Neural cell (in vitro differentiated cells): ENCODE measurements at regions not wholly inside any gene's neighbourhood (a gene's known extent, or its start where the extent isn't known, plus 50 kb on each side); places are given as distances from the start of the nearest gene placed in this dataset.
A peak's percentile ranks its signal among the peaks of the same experiment; 100 is the strongest.

Experiments used
- H2AFZ ChIP-seq: fragments of 200-600, 300-800 bp; sonication (generic), shearing (Covaris generic); 2 replicates; pipeline ENCODE4 v1.6.0; 2014; ENCODE audit warnings: low read depth, mild to moderate bottlenecking, antibody characterized with exemption, low read length, moderate library complexity
- H3F3A ChIP-seq: fragments of 200-600 bp; shearing (Covaris generic); 2 replicates; pipeline ENCODE4 v1.6.1; 2016; ENCODE audit warnings: mild to moderate bottlenecking, moderate library complexity, mixed read lengths, antibody characterized with exemption, low read length; ENCODE audit not compliant: insufficient read depth, poor library complexity, severe bottlenecking
- H3K27ac ChIP-seq: fragments of 200-600, 300-800 bp; sonication (generic), shearing (Covaris generic); 2 replicates; pipeline ENCODE4 v1.5.1; 2014; ENCODE audit warnings: mild to moderate bottlenecking, low read length, moderate library complexity
- H3K27me3 ChIP-seq: fragments of 300-800, 200-600 bp; sonication (generic), shearing (Covaris generic); 2 replicates; pipeline ENCODE4 v1.6.0; 2014; ENCODE audit warnings: mild to moderate bottlenecking, low read depth, low read length, moderate library complexity; ENCODE audit not compliant: insufficient read depth
- H3K36me3 ChIP-seq: fragments of 300-800, 200-600 bp; sonication (generic), shearing (Covaris generic); 2 replicates; pipeline ENCODE4 v1.5.1; 2014; ENCODE audit warnings: mild to moderate bottlenecking, antibody characterized with exemption, low read length, moderate library complexity; ENCODE audit not compliant: insufficient read depth
- H3K4me2 ChIP-seq: fragments of 300-800, 200-600 bp; sonication (generic), shearing (Covaris generic); 2 replicates; pipeline ENCODE4 v1.6.0; 2014; ENCODE audit warnings: mild to moderate bottlenecking, low read length
- H3K4me3 ChIP-seq: fragments of 300-800, 200-600 bp; sonication (generic), shearing (Covaris generic); 2 replicates; pipeline ENCODE4 v1.5.1; 2014; ENCODE audit warnings: mild to moderate bottlenecking, low read length, moderate library complexity
- H3K79me2 ChIP-seq: fragments of 200-600 bp; shearing (Covaris generic); replicated peaks from 2 replicates; pipeline ENCODE4 v1.6.0; 2014; ENCODE audit warnings: mild to moderate bottlenecking, low read length, moderate library complexity; ENCODE audit not compliant: insufficient read depth
- H3K9ac ChIP-seq: fragments of 300-800, 200-600 bp; sonication (generic), shearing (Covaris generic); 2 replicates; pipeline ENCODE4 v1.6.1; 2016; ENCODE audit warnings: mild to moderate bottlenecking, low read length, mixed read lengths
- H3K9me2 ChIP-seq: fragments of 200-600 bp; shearing (Covaris generic); 2 replicates; pipeline ENCODE4 v1.6.1; 2016; ENCODE audit warnings: mild to moderate bottlenecking, low read length, mixed read lengths; ENCODE audit not compliant: insufficient read depth
- H3K9me3 ChIP-seq: fragments of 200-600, 300-800 bp; sonication (generic), shearing (Covaris generic); 2 replicates; pipeline ENCODE4 v1.6.1; 2016; ENCODE audit warnings: mild to moderate bottlenecking, mixed run types, low read length, moderate library complexity, mixed read lengths
- H4K20me1 ChIP-seq: fragments of 200-600 bp; shearing (Covaris generic); 2 replicates; pipeline ENCODE4 v1.6.1; 2016; ENCODE audit warnings: mild to moderate bottlenecking, mixed run types; ENCODE audit not compliant: insufficient read depth
- CTCF ChIP-seq: fragments of 450-650 bp; IDR thresholded peaks from 2 replicates; pipeline ENCODE4 v1.5.1; 2014; ENCODE audit warnings: antibody characterized with exemption, mild to moderate bottlenecking, moderate library complexity; ENCODE audit not compliant: poor library complexity, severe bottlenecking
- EP300 ChIP-seq: fragments of 450-650 bp; conservative IDR thresholded peaks from 2 replicates; pipeline ENCODE4 v1.6.1; 2014; ENCODE audit warnings: antibody characterized with exemption, mild to moderate bottlenecking, moderate library complexity; ENCODE audit not compliant: poor library complexity, severe bottlenecking
- EZH2 ChIP-seq: fragments of 200-600, 300-800 bp; shearing (Covaris generic), sonication (generic); IDR thresholded peaks from 2 replicates; pipeline ENCODE4 v1.6.1; 2014; ENCODE audit warnings: antibody characterized with exemption, low read length, borderline replicate concordance, mild to moderate bottlenecking; ENCODE audit not compliant: insufficient read depth, poor library complexity, severe bottlenecking
- MXI1 ChIP-seq: fragments of 450-650 bp; conservative IDR thresholded peaks from 2 replicates; pipeline ENCODE4 v1.6.1; 2014; ENCODE audit warnings: antibody characterized with exemption, mild to moderate bottlenecking; ENCODE audit not compliant: poor library complexity, severe bottlenecking
- POLR2AphosphoS5 ChIP-seq: IDR thresholded peaks from 2 replicates; pipeline ENCODE4 v1.6.1; 2012
- RAD21 ChIP-seq: fragments of 450-650 bp; conservative IDR thresholded peaks from 2 replicates; pipeline ENCODE4 v1.6.1; 2014; ENCODE audit warnings: antibody characterized with exemption, mild to moderate bottlenecking, moderate library complexity
- REST ChIP-seq: IDR thresholded peaks from 2 replicates; pipeline ENCODE4 v1.6.1; 2012; ENCODE audit warnings: borderline replicate concordance
- SMC3 ChIP-seq: fragments of 450-650 bp; conservative IDR thresholded peaks from 2 replicates; pipeline ENCODE4 v1.6.1; 2014; ENCODE audit warnings: antibody characterized with exemption, mild to moderate bottlenecking, moderate library complexity; ENCODE audit not compliant: poor library complexity
- TAF1 ChIP-seq: IDR thresholded peaks from 2 replicates; pipeline ENCODE4 v1.6.1; 2012; ENCODE audit warnings: low read depth

GRCh38 chr15:81939604-81940440 is 106.0 kb downstream of the MEX3B start:
- TF ChIP-seq CTCF (peak; percentile 52), REST (no peak)
- Histone ChIP-seq H3K4me3 (no peak overlapping the region), H3F3A (no peaks in the 10 kb centered on the region), H2AFZ (no peak overlapping the region), H4K20me1 (no peaks in the 10 kb centered on the region), H3K27ac (no peak overlapping the region), H3K36me3 (no peaks in the 10 kb centered on the region), H3K9me2 (no peaks in the 10 kb centered on the region), H3K79me2 (no peaks in the 10 kb centered on the region), H3K9ac (no peak overlapping the region), H3K4me2 (no peak overlapping the region), H3K9me3 (no peaks in the 10 kb centered on the region), H3K27me3 (no peaks in the 10 kb centered on the region)

- no peaks in the 10 kb centered on the region for H4K20me1 ChIP-seq
These were observed 108.6 kb downstream of the MEX3B start for GRCh38 chr15:81937189-81937588.

More at GRCh38 chr15:81937189-81937588, 108.6 kb downstream of the MEX3B start:
- no peaks in the 10 kb centered on the region for H3F3A ChIP-seq
- no peak overlapping the region for H2AFZ ChIP-seq
- TF ChIP-seq REST (no peak), MXI1 (no peak), CTCF (no peak), SMC3 (no peak), POLR2AphosphoS5 (no peak), EP300 (no peak), RAD21 (no peak), EZH2 (no peak), TAF1 (no peak)
- no peak overlapping the region for H3K27ac ChIP-seq
- H3K27me3 ChIP-seq: no peaks in the 10 kb centered on the region
- no peaks in the 10 kb centered on the region for H3K9me3 ChIP-seq
- H3K36me3 ChIP-seq: no peaks in the 10 kb centered on the region
- H3K4me2 ChIP-seq: no peak overlapping the region
- H3K79me2 ChIP-seq: no peaks in the 10 kb centered on the region
- H3K9me2 ChIP-seq: no peaks in the 10 kb centered on the region
- H3K4me3 ChIP-seq: no peak overlapping the region
- no peak overlapping the region for H3K9ac ChIP-seq
